Liver (tissue), 9 donors: ENCODE measurements at regions not wholly inside any gene's neighbourhood (a gene's known extent, or its start where the extent isn't known, plus 50 kb on each side); places are given as distances from the start of the nearest gene placed in this dataset. TPM values are rescaled to one million over a fixed set of nuclear protein-coding genes. Genes with fewer than 3 reads are reported as not detected.

Experiments used
- DNase-seq: peaks from one replicate; pipeline ENCODE4 v3.0.0-alpha.2; 2017; ENCODE audit warnings: low spot score
- H3K27ac ChIP-seq, 2 donors: one replicate each; pipeline ENCODE4 v1.7.0; 2013; ENCODE audit warnings: inconsistent platforms in 2 of 2, low read length in 2 of 2, control low read depth in 1 of 2, low read depth in 1 of 2, mild to moderate bottlenecking in 1 of 2
- H3K27me3 ChIP-seq, 4 donors: one replicate each; pipeline versions ENCODE4 v1.6.1 to v1.7.0; 2013; ENCODE audit warnings: low read length in 3 of 4, inconsistent platforms in 1 of 4, mild to moderate bottlenecking in 1 of 4, moderate library complexity in 1 of 4; ENCODE audit not compliant: control insufficient read depth in 4 of 4, insufficient read depth in 4 of 4
- H3K36me3 ChIP-seq, 4 donors: one replicate each; pipeline versions ENCODE4 v1.6.1 to v1.7.0; 2013; ENCODE audit warnings: low read length in 3 of 4, mild to moderate bottlenecking in 3 of 4, low read depth in 1 of 4, moderate library complexity in 1 of 4; ENCODE audit not compliant: control insufficient read depth in 4 of 4, insufficient read depth in 3 of 4
- H3K4me1 ChIP-seq, 4 donors: one replicate each; pipeline versions ENCODE4 v1.6.1 to v1.7.0; 2013; ENCODE audit warnings: low read length in 3 of 4, mild to moderate bottlenecking in 3 of 4, moderate library complexity in 1 of 4; ENCODE audit not compliant: control insufficient read depth in 4 of 4, insufficient read depth in 4 of 4
- H3K4me3 ChIP-seq, 3 donors: one replicate each; pipeline versions ENCODE4 v1.6.1 to v1.7.0; 2013; ENCODE audit warnings: low read length in 3 of 3, control low read depth in 1 of 3, low read depth in 1 of 3, mild to moderate bottlenecking in 1 of 3
- H3K9ac ChIP-seq, 2 donors: one replicate each; pipeline ENCODE4 v1.7.0; 2013; ENCODE audit warnings: low read length in 2 of 2, mild to moderate bottlenecking in 2 of 2, moderate library complexity in 2 of 2, control low read depth in 1 of 2, low read depth in 1 of 2
- H3K9me3 ChIP-seq, 4 donors: one replicate each; pipeline versions ENCODE4 v1.6.1 to v1.7.0; 2013; ENCODE audit warnings: low read length in 3 of 4; ENCODE audit not compliant: control insufficient read depth in 4 of 4
- EGR1 ChIP-seq, 2 donors: IDR thresholded peaks; 2 replicates each; pipeline ENCODE4 v1.6.1; 2016 to 2018; ENCODE audit warnings: antibody characterized with exemption in 2 of 2, low read depth in 2 of 2
- FOXA1 ChIP-seq: IDR thresholded peaks from 2 replicates; pipeline ENCODE4 v1.6.1; 2016; ENCODE audit warnings: antibody characterized with exemption
- FOXA2 ChIP-seq: IDR thresholded peaks from 2 replicates; pipeline ENCODE4 v1.6.1; 2016; ENCODE audit warnings: antibody characterized with exemption
- GABPA ChIP-seq, 2 donors: IDR thresholded peaks in 1 of 2; conservative IDR thresholded peaks in 1 of 2; 2 replicates each; pipeline ENCODE4 v1.6.1; 2016; ENCODE audit warnings: antibody characterized with exemption in 2 of 2, mild to moderate bottlenecking in 1 of 2, moderate library complexity in 1 of 2
- HNF4A ChIP-seq, 2 donors: conservative IDR thresholded peaks; 2 replicates each; pipeline ENCODE4 v1.6.1; 2016; ENCODE audit warnings: antibody characterized with exemption in 2 of 2, mild to moderate bottlenecking in 2 of 2
- HNF4G ChIP-seq: IDR thresholded peaks from 2 replicates; pipeline ENCODE4 v1.6.1; 2016; ENCODE audit warnings: antibody characterized with exemption
- JUND ChIP-seq, 2 donors: IDR thresholded peaks; 2 replicates each; pipeline ENCODE4 v1.6.1; 2016; ENCODE audit warnings: antibody characterized with exemption in 2 of 2
- NR2F2 ChIP-seq: IDR thresholded peaks from 2 replicates; pipeline ENCODE4 v1.6.1; 2016; ENCODE audit warnings: antibody characterized with exemption
- RAD21 ChIP-seq, 2 donors: IDR thresholded peaks; 2 replicates each; pipeline ENCODE4 v1.6.1; 2016; ENCODE audit warnings: antibody characterized with exemption in 2 of 2, mild to moderate bottlenecking in 2 of 2
- RXRA ChIP-seq, 2 donors: IDR thresholded peaks; 2 replicates each; pipeline ENCODE4 v1.6.1; 2017 to 2018; ENCODE audit warnings: antibody characterized with exemption in 2 of 2, mild to moderate bottlenecking in 1 of 2
- SP1 ChIP-seq: IDR thresholded peaks from 2 replicates; pipeline ENCODE4 v1.6.1; 2018; ENCODE audit warnings: antibody characterized with exemption, mild to moderate bottlenecking
- TAF1 ChIP-seq: conservative IDR thresholded peaks from 2 replicates; pipeline ENCODE4 v1.6.1; 2016; ENCODE audit warnings: antibody characterized with exemption, mild to moderate bottlenecking
- YY1 ChIP-seq: IDR thresholded peaks from 2 replicates; pipeline ENCODE4 v1.6.1; 2016; ENCODE audit warnings: antibody characterized with exemption, mild to moderate bottlenecking
- WGBS: extraction: QIAGEN DNeasy Blood & Tissue Kit; methylation state at CpG from one replicate; pipeline ENCODE4 v1.1.7; 2013; 5-methylcytosine and 5-hydroxymethylcytosine counted together
- small RNA-seq: library from RNA; depleted of rRNA; stranded (forward); fragments of <200 nt; gene quantifications from one replicate; pipeline ENCODE3, GENCODE V24; 2014
- TF ChIP-seq, protein P1 (sequence below): IDR thresholded peaks from 2 replicates; pipeline ENCODE4 v1.6.1; 2016; ENCODE audit warnings: antibody characterized with exemption
- TF ChIP-seq, protein P2 (sequence below): IDR thresholded peaks from 2 replicates; pipeline ENCODE4 v1.6.1; 2016; ENCODE audit warnings: antibody characterized with exemption
- TF ChIP-seq, protein P3 (sequence below): fragments of 150-350 bp; IDR thresholded peaks from 2 replicates; pipeline ENCODE4 v1.5.1; 2017; ENCODE audit warnings: improper control_type of control experiment, low read depth, low read length; ENCODE audit not compliant: missing input control
- TF ChIP-seq, protein P4 (sequence below): IDR thresholded peaks from 2 replicates; pipeline ENCODE4 v1.6.1; 2016; ENCODE audit warnings: antibody characterized with exemption, mild to moderate bottlenecking
- TF ChIP-seq, protein P5 (sequence below): IDR thresholded peaks from 2 replicates; pipeline ENCODE4 v1.6.1; 2016; ENCODE audit warnings: antibody characterized with exemption
- donor health status: healthy.
- donor health status: healthy.
- donor health status: healthy.
- donor health status: healthy.
- donor health status: healthy.

DNA sequence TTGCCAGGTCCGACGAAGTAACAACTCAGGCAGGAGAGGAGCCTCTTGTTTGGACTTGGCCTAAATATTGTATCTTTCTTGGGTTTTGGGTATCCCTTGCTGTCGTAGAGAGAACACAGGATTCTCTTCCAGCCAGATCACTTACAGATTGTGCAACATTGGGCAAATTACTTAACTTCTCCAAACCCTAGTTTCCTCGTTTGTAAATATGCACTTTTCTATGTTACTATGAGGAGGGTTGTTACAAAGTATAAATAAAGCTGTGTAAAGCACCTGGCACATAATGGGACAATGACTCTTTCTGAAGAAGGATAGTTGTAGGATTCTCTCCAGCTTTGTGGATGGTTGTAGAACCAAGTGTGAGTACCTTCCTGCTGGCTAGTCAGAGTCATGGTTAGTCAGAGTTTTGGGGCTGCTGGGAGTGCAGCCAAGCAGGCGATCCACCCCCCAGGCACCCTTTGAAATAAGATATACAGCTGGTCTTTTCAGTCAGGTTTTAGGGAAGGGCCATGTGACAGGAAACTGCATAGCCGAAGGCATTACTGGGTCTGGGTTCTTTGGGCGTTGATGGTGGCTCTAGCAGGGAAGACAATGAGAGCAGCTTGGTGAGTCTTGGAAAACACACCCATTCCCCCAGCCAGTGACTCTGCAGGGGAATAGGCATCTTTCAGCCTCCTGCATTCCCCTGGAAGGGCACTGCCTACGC lies 49.9 kb upstream of the GDNF start:
- Histone ChIP-seq H3K27me3 (no peaks in the 10 kb centered on the region), H3K4me3 (no peak overlapping the region), H3K9ac (no peak overlapping the region), H3K27ac (peak overlapping the region; percentile 52 to 58), H3K4me1 (peaks cover 9 to 40% (median 22%) of the 10 kb centered on the region in 4 donors), H3K36me3 (no peaks in the 10 kb centered on the region), H3K9me3 (no peaks in the 10 kb centered on the region)
- TF ChIP-seq HNF4G: no peak
- TF ChIP-seq, protein P1, sequence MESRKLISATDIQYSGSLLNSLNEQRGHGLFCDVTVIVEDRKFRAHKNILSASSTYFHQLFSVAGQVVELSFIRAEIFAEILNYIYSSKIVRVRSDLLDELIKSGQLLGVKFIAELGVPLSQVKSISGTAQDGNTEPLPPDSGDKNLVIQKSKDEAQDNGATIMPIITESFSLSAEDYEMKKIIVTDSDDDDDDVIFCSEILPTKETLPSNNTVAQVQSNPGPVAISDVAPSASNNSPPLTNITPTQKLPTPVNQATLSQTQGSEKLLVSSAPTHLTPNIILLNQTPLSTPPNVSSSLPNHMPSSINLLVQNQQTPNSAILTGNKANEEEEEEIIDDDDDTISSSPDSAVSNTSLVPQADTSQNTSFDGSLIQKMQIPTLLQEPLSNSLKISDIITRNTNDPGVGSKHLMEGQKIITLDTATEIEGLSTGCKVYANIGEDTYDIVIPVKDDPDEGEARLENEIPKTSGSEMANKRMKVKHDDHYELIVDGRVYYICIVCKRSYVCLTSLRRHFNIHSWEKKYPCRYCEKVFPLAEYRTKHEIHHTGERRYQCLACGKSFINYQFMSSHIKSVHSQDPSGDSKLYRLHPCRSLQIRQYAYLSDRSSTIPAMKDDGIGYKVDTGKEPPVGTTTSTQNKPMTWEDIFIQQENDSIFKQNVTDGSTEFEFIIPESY: peak; percentile 73
- TF ChIP-seq RXRA (IDR thresholded peaks at IDR 0.05): peak; percentile 41 to 83
- TF ChIP-seq EGR1 (IDR thresholded peaks at IDR 0.05; ENCODE audit: low read depth in 2 of 2): peak in 1 of 2 donors; percentile 41
- TF ChIP-seq, protein P2, sequence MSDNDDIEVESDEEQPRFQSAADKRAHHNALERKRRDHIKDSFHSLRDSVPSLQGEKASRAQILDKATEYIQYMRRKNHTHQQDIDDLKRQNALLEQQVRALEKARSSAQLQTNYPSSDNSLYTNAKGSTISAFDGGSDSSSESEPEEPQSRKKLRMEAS: peak; percentile 51
- TF ChIP-seq FOXA1: peak; percentile 87
- TF ChIP-seq SP1: peak; percentile 50
- peak in 1 of 2 donors; percentile 62 for TF ChIP-seq JUND (IDR thresholded peaks at IDR 0.05)
- TF ChIP-seq, protein P3, sequence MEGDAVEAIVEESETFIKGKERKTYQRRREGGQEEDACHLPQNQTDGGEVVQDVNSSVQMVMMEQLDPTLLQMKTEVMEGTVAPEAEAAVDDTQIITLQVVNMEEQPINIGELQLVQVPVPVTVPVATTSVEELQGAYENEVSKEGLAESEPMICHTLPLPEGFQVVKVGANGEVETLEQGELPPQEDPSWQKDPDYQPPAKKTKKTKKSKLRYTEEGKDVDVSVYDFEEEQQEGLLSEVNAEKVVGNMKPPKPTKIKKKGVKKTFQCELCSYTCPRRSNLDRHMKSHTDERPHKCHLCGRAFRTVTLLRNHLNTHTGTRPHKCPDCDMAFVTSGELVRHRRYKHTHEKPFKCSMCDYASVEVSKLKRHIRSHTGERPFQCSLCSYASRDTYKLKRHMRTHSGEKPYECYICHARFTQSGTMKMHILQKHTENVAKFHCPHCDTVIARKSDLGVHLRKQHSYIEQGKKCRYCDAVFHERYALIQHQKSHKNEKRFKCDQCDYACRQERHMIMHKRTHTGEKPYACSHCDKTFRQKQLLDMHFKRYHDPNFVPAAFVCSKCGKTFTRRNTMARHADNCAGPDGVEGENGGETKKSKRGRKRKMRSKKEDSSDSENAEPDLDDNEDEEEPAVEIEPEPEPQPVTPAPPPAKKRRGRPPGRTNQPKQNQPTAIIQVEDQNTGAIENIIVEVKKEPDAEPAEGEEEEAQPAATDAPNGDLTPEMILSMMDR: no peak
- no peak for TF ChIP-seq GABPA (IDR thresholded peaks at IDR 0.05 in 1 of 2, conservative IDR thresholded peaks at IDR 0.05 in 1 of 2)
- peak; percentile 33 to 76 for TF ChIP-seq HNF4A (conservative IDR thresholded peaks at IDR 0.05)
- TF ChIP-seq, protein P4, sequence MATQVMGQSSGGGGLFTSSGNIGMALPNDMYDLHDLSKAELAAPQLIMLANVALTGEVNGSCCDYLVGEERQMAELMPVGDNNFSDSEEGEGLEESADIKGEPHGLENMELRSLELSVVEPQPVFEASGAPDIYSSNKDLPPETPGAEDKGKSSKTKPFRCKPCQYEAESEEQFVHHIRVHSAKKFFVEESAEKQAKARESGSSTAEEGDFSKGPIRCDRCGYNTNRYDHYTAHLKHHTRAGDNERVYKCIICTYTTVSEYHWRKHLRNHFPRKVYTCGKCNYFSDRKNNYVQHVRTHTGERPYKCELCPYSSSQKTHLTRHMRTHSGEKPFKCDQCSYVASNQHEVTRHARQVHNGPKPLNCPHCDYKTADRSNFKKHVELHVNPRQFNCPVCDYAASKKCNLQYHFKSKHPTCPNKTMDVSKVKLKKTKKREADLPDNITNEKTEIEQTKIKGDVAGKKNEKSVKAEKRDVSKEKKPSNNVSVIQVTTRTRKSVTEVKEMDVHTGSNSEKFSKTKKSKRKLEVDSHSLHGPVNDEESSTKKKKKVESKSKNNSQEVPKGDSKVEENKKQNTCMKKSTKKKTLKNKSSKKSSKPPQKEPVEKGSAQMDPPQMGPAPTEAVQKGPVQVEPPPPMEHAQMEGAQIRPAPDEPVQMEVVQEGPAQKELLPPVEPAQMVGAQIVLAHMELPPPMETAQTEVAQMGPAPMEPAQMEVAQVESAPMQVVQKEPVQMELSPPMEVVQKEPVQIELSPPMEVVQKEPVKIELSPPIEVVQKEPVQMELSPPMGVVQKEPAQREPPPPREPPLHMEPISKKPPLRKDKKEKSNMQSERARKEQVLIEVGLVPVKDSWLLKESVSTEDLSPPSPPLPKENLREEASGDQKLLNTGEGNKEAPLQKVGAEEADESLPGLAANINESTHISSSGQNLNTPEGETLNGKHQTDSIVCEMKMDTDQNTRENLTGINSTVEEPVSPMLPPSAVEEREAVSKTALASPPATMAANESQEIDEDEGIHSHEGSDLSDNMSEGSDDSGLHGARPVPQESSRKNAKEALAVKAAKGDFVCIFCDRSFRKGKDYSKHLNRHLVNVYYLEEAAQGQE: no peak
- TF ChIP-seq RAD21 (IDR thresholded peaks at IDR 0.05): peak in 1 of 2 donors; percentile 17
- no peak for TF ChIP-seq NR2F2
- TF ChIP-seq, protein P5, sequence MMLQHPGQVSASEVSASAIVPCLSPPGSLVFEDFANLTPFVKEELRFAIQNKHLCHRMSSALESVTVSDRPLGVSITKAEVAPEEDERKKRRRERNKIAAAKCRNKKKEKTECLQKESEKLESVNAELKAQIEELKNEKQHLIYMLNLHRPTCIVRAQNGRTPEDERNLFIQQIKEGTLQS: no peak
- peak; percentile 57 for TF ChIP-seq YY1
- peak; percentile 89 for TF ChIP-seq FOXA2
- TF ChIP-seq TAF1: no peak
- WGBS: 58% methylated on average over 8 of the region's 8 CpGs
- no peak for DNase-seq

Small RNA genes lying in the stretch of these regions (small RNA-seq; reads per million reads assigned to genes)
- not detected for gene LINC02110
